ENCODE measurements at regions not wholly inside any gene's neighbourhood (a gene's known extent, or its start where the extent isn't known, plus 50 kb on each side); places are given as distances from the start of the nearest gene placed in this dataset.

GRCh38 chr10:121291376-121291775, 306.9 kb downstream of the FGFR2 start:
- peaks cover 30% of the 10 kb centered on the region for H3K4me1 ChIP-seq (ENCODE audit: control insufficient read depth, insufficient read depth, low read length)
- H3K4me3 ChIP-seq (ENCODE audit: low read length): no peak overlapping the region
- H3K36me3 ChIP-seq (ENCODE audit: control insufficient read depth, insufficient read depth, low read length): no peaks in the 10 kb centered on the region
- H3K9ac ChIP-seq (ENCODE audit: low read length): no peak overlapping the region
- peak overlapping the region; percentile 11 for H3K27ac ChIP-seq (ENCODE audit: low read depth, low read length)
- H3K27me3 ChIP-seq (ENCODE audit: control insufficient read depth, insufficient read depth, low read length): no peaks in the 10 kb centered on the region

- peaks cover 30% of the 10 kb centered on the region for H3K4me1 ChIP-seq (ENCODE audit: control insufficient read depth, insufficient read depth, low read length)
- H3K9ac ChIP-seq (ENCODE audit: low read length): no peak overlapping the region
Measured at GRCh38 chr10:121291823-121292222, 306.4 kb downstream of the FGFR2 start.

DNA sequence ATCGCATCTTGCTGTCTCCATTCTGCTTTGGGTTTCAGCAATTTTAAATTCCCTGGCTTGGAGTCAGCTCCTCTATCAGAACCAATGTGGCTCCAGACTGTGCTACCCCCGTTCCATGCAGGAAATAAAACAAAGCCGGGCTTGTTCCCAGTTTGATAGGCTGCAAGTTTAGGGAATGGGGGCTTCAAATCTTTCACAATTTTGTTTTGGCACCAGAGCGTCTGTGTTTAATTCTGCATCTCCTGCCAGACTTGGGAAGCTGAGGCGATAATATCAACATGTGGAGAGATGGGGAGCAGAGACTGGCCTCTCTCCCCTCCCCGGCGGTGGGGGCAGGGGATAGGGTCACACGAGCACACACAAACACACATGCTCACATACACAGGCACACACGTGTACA, 305.9 kb downstream of the FGFR2 start:
- H3K27me3 ChIP-seq (ENCODE audit: control insufficient read depth, insufficient read depth, low read length): no peaks in the 10 kb centered on the region
- no peak overlapping the region for H3K4me3 ChIP-seq (ENCODE audit: low read length)
- peak overlapping the region; percentile 85 for H3K27ac ChIP-seq (ENCODE audit: low read depth, low read length)
- H3K4me1 ChIP-seq (ENCODE audit: control insufficient read depth, insufficient read depth, low read length): peaks cover 30% of the 10 kb centered on the region
- H3K9ac ChIP-seq (ENCODE audit: low read length): no peak overlapping the region
- no peaks in the 10 kb centered on the region for H3K36me3 ChIP-seq (ENCODE audit: control insufficient read depth, insufficient read depth, low read length)

More at GRCh38 chr10:121291823-121292222, 306.4 kb downstream of the FGFR2 start:
- H3K27me3 ChIP-seq (ENCODE audit: control insufficient read depth, insufficient read depth, low read length): no peaks in the 10 kb centered on the region
- no peaks in the 10 kb centered on the region for H3K36me3 ChIP-seq (ENCODE audit: control insufficient read depth, insufficient read depth, low read length)
- H3K4me3 ChIP-seq (ENCODE audit: low read length): no peak overlapping the region
- H3K27ac ChIP-seq (ENCODE audit: low read depth, low read length): peak overlapping the region; percentile 85

DNA sequence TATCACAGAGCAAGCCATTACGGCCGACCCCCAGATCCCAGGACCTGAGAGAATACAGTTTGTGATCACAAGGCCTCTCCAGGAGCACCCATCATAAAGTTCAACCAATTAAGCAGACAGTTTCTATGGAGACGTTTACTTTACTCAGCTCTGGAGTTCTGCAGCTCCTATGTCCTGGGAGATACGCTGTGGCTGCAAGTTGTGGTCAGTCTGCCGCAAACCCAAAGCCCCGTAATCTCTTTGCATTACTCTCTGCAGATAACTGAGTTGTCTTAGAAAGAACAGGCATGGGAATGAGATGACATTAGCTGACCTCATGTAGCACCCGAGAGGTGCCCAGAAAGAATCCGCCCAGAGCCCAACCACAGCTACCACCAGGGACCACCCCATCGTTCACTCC, 305.1 kb downstream of the FGFR2 start:
- Histone ChIP-seq H3K9ac (ENCODE audit: low read length) (no peak overlapping the region), H3K27me3 (ENCODE audit: control insufficient read depth, insufficient read depth, low read length) (no peaks in the 10 kb centered on the region), H3K4me3 (ENCODE audit: low read length) (no peak overlapping the region), H3K4me1 (ENCODE audit: control insufficient read depth, insufficient read depth, low read length) (peaks cover 30% of the 10 kb centered on the region), H3K36me3 (ENCODE audit: control insufficient read depth, insufficient read depth, low read length) (no peaks in the 10 kb centered on the region), H3K27ac (ENCODE audit: low read depth, low read length) (peak overlapping the region; percentile 85)

- H3K36me3 ChIP-seq (ENCODE audit: control insufficient read depth, insufficient read depth, low read length): no peaks in the 10 kb centered on the region
- H3K4me3 ChIP-seq (ENCODE audit: low read length): no peak overlapping the region
- H3K4me1 ChIP-seq (ENCODE audit: control insufficient read depth, insufficient read depth, low read length): peaks cover 30% of the 10 kb centered on the region
- H3K27ac ChIP-seq (ENCODE audit: low read depth, low read length): peak overlapping the region; percentile 85
- no peak overlapping the region for H3K9ac ChIP-seq (ENCODE audit: low read length)
- no peaks in the 10 kb centered on the region for H3K27me3 ChIP-seq (ENCODE audit: control insufficient read depth, insufficient read depth, low read length)
Measured at GRCh38 chr10:121294630-121295029, 303.6 kb downstream of the FGFR2 start.

DNA sequence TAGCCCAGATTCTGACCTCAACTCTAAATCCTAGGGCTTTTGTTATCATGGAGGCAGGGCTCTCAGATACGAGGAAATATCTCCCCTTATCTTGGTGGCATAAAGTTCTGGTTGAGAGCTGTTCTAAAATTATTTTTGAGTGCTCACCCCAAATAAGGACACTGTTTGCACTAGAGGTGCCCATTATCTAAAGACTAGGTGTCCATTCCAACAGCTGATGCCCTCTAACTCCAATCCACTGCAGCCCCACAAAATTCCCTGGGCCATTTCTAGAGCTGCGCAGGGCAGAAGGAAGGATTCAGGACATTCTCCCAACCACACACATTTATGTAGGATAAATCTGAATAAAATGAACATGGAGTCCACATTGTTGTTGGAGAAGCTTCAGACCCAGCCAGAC, 301.9 kb downstream of the FGFR2 start:
- Histone ChIP-seq H3K27me3 (ENCODE audit: control insufficient read depth, insufficient read depth, low read length) (no peaks in the 10 kb centered on the region), H3K27ac (ENCODE audit: low read depth, low read length) (no peak overlapping the region), H3K4me3 (ENCODE audit: low read length) (no peak overlapping the region)

DNA sequence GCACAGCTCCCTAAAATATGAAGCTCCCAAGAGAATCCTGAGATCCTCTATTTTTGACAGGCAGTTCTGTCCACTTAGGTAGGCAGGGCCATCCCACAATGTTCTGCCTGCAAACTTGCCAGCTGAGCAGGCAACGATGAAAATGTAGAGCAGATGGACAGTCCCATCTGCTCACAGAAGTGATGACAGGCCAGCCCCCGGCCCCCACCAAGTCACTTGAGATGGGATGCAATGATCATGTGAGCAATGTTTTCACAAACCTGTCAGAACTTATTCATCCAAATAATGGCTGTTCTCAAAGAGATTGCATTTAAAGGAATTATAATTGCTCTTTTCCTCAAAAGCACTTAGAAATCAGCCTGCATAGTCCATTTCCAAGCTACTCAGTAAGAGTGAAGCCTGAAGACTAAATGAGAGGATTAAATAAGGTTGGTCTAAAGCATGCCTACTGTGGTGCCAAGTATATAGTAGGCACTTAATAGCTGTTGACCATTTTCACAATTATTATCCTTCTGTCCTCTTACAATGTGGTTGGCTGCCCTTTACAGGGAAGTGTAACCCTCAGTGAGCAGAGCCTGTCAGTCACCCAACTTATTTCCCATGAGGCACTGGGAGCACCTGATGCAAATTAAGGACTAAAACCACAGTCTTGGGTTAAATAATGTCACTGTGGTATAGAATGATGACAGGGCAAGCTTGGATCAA, 301.2 kb downstream of the FGFR2 start:
- no peak overlapping the region for H3K9ac ChIP-seq (ENCODE audit: low read length)
- H3K4me3 ChIP-seq (ENCODE audit: low read length): no peak overlapping the region
- H3K4me1 ChIP-seq (ENCODE audit: control insufficient read depth, insufficient read depth, low read length): peaks cover 30% of the 10 kb centered on the region
- no peak overlapping the region for H3K27ac ChIP-seq (ENCODE audit: low read depth, low read length)
- H3K27me3 ChIP-seq (ENCODE audit: control insufficient read depth, insufficient read depth, low read length): no peaks in the 10 kb centered on the region
- H3K36me3 ChIP-seq (ENCODE audit: control insufficient read depth, insufficient read depth, low read length): no peaks in the 10 kb centered on the region

More for the DNA sequence above, 301.9 kb downstream of the FGFR2 start:
- H3K9ac ChIP-seq (ENCODE audit: low read length): no peak overlapping the region
- no peaks in the 10 kb centered on the region for H3K36me3 ChIP-seq (ENCODE audit: control insufficient read depth, insufficient read depth, low read length)
- H3K4me1 ChIP-seq (ENCODE audit: control insufficient read depth, insufficient read depth, low read length): peaks cover 30% of the 10 kb centered on the region

DNA sequence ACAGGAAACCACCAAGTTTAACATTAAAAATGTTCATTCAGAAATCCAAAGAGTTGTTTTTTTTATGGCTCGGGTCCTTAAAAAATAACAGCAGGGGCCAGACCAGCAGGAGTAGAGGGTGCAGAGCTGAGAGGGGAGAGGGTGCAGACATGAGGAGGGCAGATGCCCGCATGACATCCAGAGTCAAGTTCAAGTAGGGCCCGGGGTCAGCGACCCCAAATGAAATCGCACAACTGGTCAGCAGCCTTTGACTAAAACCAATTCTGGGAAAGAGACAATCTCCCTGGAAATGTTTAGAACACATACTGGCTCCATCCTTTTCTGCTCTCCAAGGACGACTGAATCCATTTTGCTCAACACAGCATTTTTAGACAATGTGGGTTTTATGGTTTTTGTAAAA, 297.5 kb downstream of the FGFR2 start:
- no peaks in the 10 kb centered on the region for H3K36me3 ChIP-seq (ENCODE audit: control insufficient read depth, insufficient read depth, low read length)
- H3K9ac ChIP-seq (ENCODE audit: low read length): no peak overlapping the region
- H3K4me3 ChIP-seq (ENCODE audit: low read length): no peak overlapping the region
- H3K27ac ChIP-seq (ENCODE audit: low read depth, low read length): no peak overlapping the region
- no peaks in the 10 kb centered on the region for H3K27me3 ChIP-seq (ENCODE audit: control insufficient read depth, insufficient read depth, low read length)
- H3K4me1 ChIP-seq (ENCODE audit: control insufficient read depth, insufficient read depth, low read length): peaks cover 17% of the 10 kb centered on the region

GRCh38 chr10:121302541-121303180, 295.6 kb downstream of the FGFR2 start:
- Histone ChIP-seq H3K36me3 (ENCODE audit: control insufficient read depth, insufficient read depth, low read length) (no peaks in the 10 kb centered on the region), H3K4me1 (ENCODE audit: control insufficient read depth, insufficient read depth, low read length) (peaks cover 17% of the 10 kb centered on the region), H3K27ac (ENCODE audit: low read depth, low read length) (peak overlapping the region; percentile 74), H3K27me3 (ENCODE audit: control insufficient read depth, insufficient read depth, low read length) (no peaks in the 10 kb centered on the region), H3K9ac (ENCODE audit: low read length) (no peak overlapping the region), H3K4me3 (ENCODE audit: low read length) (no peak overlapping the region)

- Histone ChIP-seq H3K27ac (ENCODE audit: low read depth, low read length) (peak overlapping the region; percentile 48), H3K4me1 (ENCODE audit: control insufficient read depth, insufficient read depth, low read length) (peaks cover 17% of the 10 kb centered on the region), H3K9ac (ENCODE audit: low read length) (no peak overlapping the region), H3K36me3 (ENCODE audit: control insufficient read depth, insufficient read depth, low read length) (no peaks in the 10 kb centered on the region), H3K27me3 (ENCODE audit: control insufficient read depth, insufficient read depth, low read length) (no peaks in the 10 kb centered on the region), H3K4me3 (ENCODE audit: low read length) (no peak overlapping the region)
Measured at GRCh38 chr10:121303287-121303890, 294.9 kb downstream of the FGFR2 start.

DNA sequence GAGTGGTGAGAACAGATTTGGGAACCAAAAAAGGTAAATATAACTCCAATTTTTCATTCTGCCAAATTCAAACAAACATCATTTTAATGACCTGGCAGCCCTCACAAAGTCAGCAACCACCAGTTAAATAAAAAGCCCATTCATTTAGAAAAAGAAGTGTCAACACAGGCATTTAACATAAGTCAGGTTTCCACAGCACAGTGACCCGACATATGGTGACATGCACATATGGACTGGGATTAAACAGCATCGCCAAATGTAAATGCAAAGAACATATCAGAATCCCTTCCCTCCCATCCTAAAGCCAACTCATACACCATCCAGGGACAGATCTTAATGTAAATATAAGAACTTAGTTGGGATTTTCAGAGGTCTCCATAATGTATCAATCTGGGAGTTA, 293.2 kb downstream of the FGFR2 start:
- Histone ChIP-seq H3K9ac (ENCODE audit: low read length) (no peak overlapping the region), H3K4me1 (ENCODE audit: control insufficient read depth, insufficient read depth, low read length) (peaks cover 17% of the 10 kb centered on the region), H3K27ac (ENCODE audit: low read depth, low read length) (peak overlapping the region; percentile 30), H3K4me3 (ENCODE audit: low read length) (no peak overlapping the region), H3K27me3 (ENCODE audit: control insufficient read depth, insufficient read depth, low read length) (no peaks in the 10 kb centered on the region), H3K36me3 (ENCODE audit: control insufficient read depth, insufficient read depth, low read length) (no peaks in the 10 kb centered on the region)

GRCh38 chr10:121306159-121306673, 292.0 kb downstream of the FGFR2 start:
- H3K36me3 ChIP-seq (ENCODE audit: control insufficient read depth, insufficient read depth, low read length): no peaks in the 10 kb centered on the region
- H3K4me1 ChIP-seq (ENCODE audit: control insufficient read depth, insufficient read depth, low read length): peaks cover 17% of the 10 kb centered on the region
- H3K4me3 ChIP-seq (ENCODE audit: low read length): no peak overlapping the region
- no peaks in the 10 kb centered on the region for H3K27me3 ChIP-seq (ENCODE audit: control insufficient read depth, insufficient read depth, low read length)
- H3K9ac ChIP-seq (ENCODE audit: low read length): no peak overlapping the region
- H3K27ac ChIP-seq (ENCODE audit: low read depth, low read length): no peak overlapping the region

Measured in rectal smooth muscle tissue (tissue), 1 donor.